ENCODE measurements at regions not wholly inside any gene's neighbourhood (a gene's known extent, or its start where the extent isn't known, plus 50 kb on each side); places are given as distances from the start of the nearest gene placed in this dataset.
"Not testable (repeated sequence)": the region's sequence is repeated elsewhere in the genome, so short reads cannot be mapped to it uniquely, and the experiment has no call there.

DNA sequence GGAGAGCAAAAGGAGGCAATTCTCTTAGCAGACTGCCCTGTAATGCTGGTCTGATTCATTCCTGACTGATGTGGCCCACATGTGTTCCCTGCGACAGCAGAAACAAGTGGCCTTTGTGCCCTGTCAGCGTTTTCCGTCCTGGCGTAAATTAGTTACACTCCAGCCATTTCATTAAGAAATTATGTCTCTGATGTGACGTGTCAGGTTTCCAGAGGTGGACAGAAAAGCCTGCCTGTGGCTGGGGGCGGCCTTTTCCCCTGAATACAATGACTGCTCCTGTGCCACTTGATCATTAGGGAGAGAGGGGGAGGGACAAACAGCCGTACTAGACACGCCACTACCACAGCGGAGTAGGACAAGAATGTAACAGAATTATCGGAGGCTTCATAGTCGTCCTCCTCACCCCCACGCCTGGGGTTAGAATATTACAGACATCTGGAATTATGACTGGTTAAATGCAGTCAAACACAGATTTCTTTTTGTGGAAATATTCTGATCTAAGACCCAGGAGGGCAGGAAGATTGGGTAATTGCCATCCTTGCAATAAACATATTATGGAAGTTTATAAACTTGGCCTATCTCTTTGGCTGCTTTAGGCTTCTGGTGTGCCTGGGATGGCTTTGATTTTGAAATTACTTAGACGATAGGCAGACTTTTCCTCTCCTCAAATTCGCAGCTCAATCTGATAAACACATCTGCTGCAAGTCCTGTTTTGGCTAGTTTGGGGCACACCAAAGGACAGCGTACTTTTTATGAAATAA lies 146.2 kb upstream of the BCOR start:
- H3K27me3 Mint-ChIP-seq = no peaks in the 10 kb centered on the region
- no peaks in the 10 kb centered on the region for H3K9me3 Mint-ChIP-seq
- no peaks in the 10 kb centered on the region for H3K36me3 Mint-ChIP-seq
- ATAC-seq = no peak
- no peak overlapping the region for H3K4me3 Mint-ChIP-seq
- no peaks in the 10 kb centered on the region for H3K4me1 Mint-ChIP-seq
- H3K27ac Mint-ChIP-seq = no peak overlapping the region

DNA sequence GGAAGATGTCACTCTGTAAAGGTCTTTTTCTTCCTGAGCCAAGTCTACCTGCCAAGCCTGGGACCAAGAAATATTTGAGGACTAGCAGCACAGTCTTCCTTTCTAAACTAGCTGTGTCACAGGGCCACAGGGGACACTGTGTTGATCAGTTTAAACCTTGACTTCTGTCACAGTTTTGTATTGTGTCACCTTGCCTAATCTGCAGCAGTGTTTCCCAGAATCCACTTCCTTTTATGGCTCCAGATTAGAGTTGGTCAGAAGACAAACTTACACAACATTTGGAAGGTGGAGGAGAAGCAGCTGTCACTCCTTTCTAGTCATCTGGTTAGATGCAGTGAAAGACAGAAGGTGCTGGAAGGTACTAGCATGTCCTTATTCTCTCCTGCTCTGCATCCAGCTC lies 143.1 kb upstream of the BCOR start:
- H3K27me3 Mint-ChIP-seq = no peaks in the 10 kb centered on the region
- H3K4me1 Mint-ChIP-seq = peaks cover 8% of the 10 kb centered on the region
- H3K36me3 Mint-ChIP-seq = no peaks in the 10 kb centered on the region
- H3K4me3 Mint-ChIP-seq = no peak overlapping the region
- no peak for ATAC-seq
- no peak overlapping the region for H3K27ac Mint-ChIP-seq
- H3K9me3 Mint-ChIP-seq = no peaks in the 10 kb centered on the region

DNA sequence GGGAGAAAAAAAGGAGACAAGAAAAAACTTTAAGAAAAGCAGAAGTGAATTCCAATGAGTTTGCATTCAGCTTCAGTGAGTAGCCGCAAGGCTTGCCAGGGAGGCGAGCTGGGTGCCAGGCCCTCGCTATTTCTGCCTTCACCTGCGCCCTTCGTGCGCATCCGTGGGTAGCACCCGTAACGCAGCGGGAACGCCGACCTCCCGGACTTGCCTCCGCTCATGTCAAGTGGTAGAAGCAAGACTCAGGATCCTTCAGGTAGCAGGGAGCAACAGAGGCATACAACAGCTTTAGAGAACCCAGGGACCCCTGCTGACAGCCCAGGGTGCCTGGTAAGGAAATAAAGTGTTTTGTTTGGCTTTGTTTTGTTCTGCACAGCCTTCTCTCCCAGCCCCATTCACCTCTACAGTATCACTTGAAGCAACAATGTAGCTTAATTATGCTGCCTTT lies 140.0 kb upstream of the BCOR start:
- H3K36me3 Mint-ChIP-seq = no peaks in the 10 kb centered on the region
- H3K4me1 Mint-ChIP-seq = peaks cover 8% of the 10 kb centered on the region
- no peaks in the 10 kb centered on the region for H3K27me3 Mint-ChIP-seq
- H3K27ac Mint-ChIP-seq = no peak overlapping the region
- no peak overlapping the region for H3K4me3 Mint-ChIP-seq
- no peak for ATAC-seq
- no peaks in the 10 kb centered on the region for H3K9me3 Mint-ChIP-seq

DNA sequence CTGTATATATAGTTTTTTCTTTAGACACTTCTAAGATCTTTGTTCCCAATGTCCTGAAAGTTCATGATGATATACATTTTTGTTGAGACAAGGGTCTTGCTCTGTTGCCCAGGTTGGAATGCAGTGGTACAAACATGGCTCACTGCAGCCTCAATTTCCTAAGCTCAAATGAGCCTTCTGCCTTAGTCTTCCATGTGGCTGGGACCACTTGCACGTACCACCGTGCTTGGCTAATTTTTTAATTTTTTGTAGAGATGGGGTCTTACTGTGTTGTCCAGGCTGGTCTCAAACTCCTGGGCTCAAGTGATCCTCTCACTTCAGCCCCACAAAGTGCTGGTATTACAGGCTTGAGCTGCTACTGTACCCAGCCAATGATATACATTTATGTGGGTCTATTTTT lies 132.9 kb upstream of the BCOR start:
- H3K36me3 Mint-ChIP-seq = no peaks in the 10 kb centered on the region
- no peaks in the 10 kb centered on the region for H3K9me3 Mint-ChIP-seq
- ATAC-seq = no peak
- no peak overlapping the region for H3K27ac Mint-ChIP-seq
- H3K4me1 Mint-ChIP-seq = no peaks in the 10 kb centered on the region
- H3K4me3 Mint-ChIP-seq = no peak overlapping the region
- H3K27me3 Mint-ChIP-seq = no peaks in the 10 kb centered on the region

DNA sequence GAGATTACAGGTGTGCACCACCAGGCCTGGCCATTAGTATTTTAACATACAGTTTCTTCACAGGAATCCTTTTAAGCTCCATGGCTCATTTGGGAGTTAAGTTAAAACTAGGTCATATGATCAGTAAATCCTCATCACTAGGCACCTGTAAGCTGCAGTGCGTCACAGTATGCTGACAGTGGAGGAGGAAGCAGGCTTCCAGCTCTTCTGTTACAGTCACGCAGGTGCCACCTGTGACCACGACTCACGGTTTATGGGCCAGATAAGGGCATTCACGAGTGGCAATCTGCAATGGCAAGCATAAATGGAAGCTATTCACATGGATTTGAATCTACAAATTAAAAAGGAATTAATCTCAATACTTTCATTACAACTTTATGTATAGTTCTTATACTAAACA lies 129.4 kb upstream of the BCOR start:
- H3K36me3 Mint-ChIP-seq = no peaks in the 10 kb centered on the region
- H3K9me3 Mint-ChIP-seq = peaks cover 5% of the 10 kb centered on the region
- ATAC-seq = no peak
- H3K4me1 Mint-ChIP-seq = no peaks in the 10 kb centered on the region
- H3K4me3 Mint-ChIP-seq = no peak overlapping the region
- no peaks in the 10 kb centered on the region for H3K27me3 Mint-ChIP-seq
- no peak overlapping the region for H3K27ac Mint-ChIP-seq

DNA sequence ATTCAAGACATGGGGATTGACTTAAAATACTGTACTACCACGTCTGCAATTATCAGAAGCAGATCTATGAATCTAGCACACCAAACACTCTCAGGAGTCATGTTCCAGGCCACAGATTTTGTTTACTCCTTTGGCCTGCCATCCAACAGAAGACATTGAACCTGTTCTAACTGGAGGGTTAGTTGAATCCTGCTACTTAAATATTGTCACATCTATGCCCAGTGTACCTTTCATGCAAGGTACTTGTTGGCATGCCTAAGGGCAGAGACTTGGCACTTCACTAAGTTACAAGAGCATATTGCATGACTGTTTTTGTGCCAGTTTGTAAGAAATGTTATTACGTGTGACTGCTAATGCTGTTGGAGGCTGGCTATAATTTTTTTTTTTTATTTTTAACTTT lies 126.9 kb upstream of the BCOR start:
- Mint-ChIP-seq H3K4me3 (no peak overlapping the region), H3K27me3 (no peaks in the 10 kb centered on the region), H3K27ac (no peak overlapping the region), H3K4me1 (no peaks in the 10 kb centered on the region), H3K9me3 (peaks cover 8% of the 10 kb centered on the region), H3K36me3 (no peaks in the 10 kb centered on the region)
- ATAC-seq = no peak

DNA sequence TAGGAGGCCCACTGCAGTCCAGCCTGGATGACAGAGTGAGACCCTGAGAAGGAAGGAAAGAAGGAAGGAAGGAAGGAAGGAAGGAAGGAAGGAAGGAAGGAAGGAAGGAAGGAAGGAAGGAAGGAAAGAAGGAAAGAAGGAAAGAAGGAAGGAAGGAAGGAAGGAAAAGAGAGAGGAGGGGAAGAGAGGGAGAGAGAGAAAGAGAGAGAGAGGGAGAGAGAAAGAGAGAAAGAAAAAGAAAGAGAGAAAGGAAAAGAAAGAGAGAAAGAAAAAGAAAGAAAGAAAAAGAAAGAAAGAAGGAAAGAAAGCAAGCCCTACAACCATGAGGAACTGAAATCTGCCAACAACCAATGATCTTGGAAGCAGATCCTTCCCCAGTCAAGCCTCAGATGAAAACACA lies 124.9 kb upstream of the BCOR start:
- not testable (repeated sequence) for H3K4me3 Mint-ChIP-seq, H3K27me3 Mint-ChIP-seq, H3K4me1 Mint-ChIP-seq, ATAC-seq, H3K36me3 Mint-ChIP-seq, H3K27ac Mint-ChIP-seq, H3K9me3 Mint-ChIP-seq

DNA sequence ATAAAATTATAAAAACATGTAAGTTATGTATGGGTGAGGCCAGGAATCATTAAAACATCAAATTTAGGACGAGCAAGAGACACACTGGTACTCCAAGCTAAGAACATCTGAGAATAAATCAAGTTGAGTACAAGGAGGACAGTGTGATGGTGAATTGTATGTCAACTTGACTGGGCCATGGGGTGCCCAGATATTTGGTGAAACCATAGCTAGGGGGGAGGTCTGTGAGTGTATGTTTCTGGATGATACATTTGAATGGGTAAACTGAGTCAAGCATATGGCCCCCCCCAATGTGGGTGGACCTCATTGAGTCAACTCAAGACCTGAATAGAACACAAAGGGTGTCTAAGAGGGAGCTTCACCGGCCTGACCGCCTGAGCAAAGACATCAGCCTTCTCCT lies 115.3 kb upstream of the BCOR start:
- Mint-ChIP-seq H3K4me3 (no peak overlapping the region), H3K36me3 (no peaks in the 10 kb centered on the region), H3K4me1 (peaks cover 6% of the 10 kb centered on the region), H3K9me3 (no peaks in the 10 kb centered on the region), H3K27me3 (no peaks in the 10 kb centered on the region), H3K27ac (no peak overlapping the region)
- ATAC-seq = no peak

DNA sequence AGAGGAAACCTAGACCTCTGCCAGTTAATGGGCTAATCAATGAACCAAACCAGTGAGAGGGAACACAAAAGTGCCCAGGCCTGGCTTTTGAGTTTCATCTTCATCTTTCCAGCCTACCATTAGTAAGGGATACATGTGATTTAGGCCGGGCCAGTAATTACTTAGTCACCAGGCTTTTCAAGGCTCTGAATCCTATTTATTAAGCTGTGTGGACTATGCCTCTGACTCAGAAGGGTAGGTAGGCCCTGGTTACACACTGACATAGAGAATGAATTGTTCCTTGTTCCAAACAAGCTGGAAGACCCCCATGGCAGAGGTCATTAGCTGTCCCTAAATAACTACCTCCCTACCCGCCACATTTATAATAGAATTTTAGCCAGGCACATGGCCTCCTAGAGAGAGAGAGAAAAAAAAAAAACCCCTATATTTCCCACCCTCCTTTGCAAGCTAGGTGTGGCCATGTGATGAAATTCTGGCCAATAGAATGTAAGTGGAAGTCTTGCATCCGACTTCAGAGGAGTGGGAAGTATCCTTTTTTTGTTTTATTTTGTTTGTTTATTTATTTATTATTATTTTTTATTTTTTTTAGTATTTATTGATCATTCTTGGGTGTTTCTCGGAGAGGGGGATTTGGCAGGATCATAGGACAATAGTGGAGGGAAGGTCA lies 112.3 kb upstream of the BCOR start:
- no peak for ATAC-seq
- no peaks in the 10 kb centered on the region for H3K36me3 Mint-ChIP-seq

DNA sequence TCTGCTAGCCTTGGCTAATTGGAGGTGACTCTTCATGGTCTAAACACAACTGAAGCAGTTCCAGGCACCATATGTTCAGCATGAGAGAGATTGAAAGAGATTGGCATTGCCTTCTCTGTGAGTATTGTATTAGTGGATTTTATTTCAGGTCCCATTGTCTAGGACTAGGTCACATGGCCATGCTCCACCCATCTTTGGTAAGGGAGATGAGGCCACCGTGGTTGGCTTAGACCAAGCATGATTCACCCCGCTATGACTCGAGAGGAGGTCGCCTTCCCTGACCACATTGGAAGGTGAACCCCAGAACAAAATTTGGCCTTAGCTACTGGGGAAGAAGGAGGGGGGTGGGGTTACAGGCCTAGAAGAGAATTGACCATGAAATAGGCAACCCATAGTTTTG lies 109.9 kb upstream of the BCOR start:
- H3K27me3 Mint-ChIP-seq = no peaks in the 10 kb centered on the region
- H3K36me3 Mint-ChIP-seq = no peaks in the 10 kb centered on the region
- H3K4me3 Mint-ChIP-seq = no peak overlapping the region
- no peak for ATAC-seq
- no peaks in the 10 kb centered on the region for H3K9me3 Mint-ChIP-seq
- H3K27ac Mint-ChIP-seq = no peak overlapping the region
- H3K4me1 Mint-ChIP-seq = peaks cover 12% of the 10 kb centered on the region

More for the DNA sequence above, 112.3 kb upstream of the BCOR start:
- Mint-ChIP-seq H3K4me1 (peaks cover 6% of the 10 kb centered on the region), H3K9me3 (no peaks in the 10 kb centered on the region), H3K27ac (no peak overlapping the region), H3K27me3 (no peaks in the 10 kb centered on the region), H3K4me3 (no peak overlapping the region)

DNA sequence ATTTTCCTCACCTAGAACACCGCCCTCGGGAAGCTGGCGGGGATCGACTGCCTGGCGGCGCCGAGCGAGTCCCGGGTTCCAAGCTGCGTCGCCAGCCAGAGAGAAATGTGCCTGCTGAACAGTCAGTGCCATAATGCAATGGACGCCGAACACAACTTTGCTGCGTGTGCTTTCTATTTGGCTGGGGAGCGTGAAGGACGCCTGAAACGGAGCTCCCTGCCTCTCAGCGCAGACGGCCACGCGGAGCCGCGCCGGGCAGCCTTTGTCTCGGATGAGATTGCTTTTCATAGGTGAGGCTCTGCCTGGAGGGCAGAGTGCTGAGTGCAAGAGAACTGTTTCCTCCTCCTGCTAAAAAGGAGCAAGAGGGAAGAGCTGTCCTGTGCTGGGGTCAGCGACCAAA lies 107.7 kb upstream of the BCOR start:
- H3K4me1 Mint-ChIP-seq = peaks cover 14% of the 10 kb centered on the region
- ATAC-seq = no peak
- H3K27me3 Mint-ChIP-seq = no peaks in the 10 kb centered on the region
- no peaks in the 10 kb centered on the region for H3K36me3 Mint-ChIP-seq
- no peak overlapping the region for H3K4me3 Mint-ChIP-seq
- H3K27ac Mint-ChIP-seq = no peak overlapping the region
- no peaks in the 10 kb centered on the region for H3K9me3 Mint-ChIP-seq

DNA sequence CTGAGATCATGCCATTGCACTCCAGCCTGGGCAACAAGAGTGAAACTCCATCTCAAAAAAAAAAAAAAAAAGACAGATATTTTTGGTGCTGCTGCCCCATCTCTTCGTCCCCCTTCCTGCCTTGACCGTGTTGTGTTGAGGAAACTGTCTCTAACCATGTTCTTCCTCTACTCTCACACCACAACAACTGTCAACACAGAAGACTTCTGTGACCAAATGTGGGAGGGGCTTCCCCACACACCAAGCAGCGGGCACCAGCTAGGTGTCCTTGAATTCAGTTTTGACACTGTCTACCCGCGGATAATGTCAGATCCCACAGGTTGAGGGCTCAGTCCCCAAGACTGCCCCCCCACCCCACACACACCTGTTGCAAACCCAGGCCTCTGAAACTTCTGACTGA lies 104.7 kb upstream of the BCOR start:
- no peak overlapping the region for H3K27ac Mint-ChIP-seq
- no peaks in the 10 kb centered on the region for H3K9me3 Mint-ChIP-seq
- no peaks in the 10 kb centered on the region for H3K36me3 Mint-ChIP-seq
- no peak for ATAC-seq
- no peaks in the 10 kb centered on the region for H3K27me3 Mint-ChIP-seq
- peaks cover 8% of the 10 kb centered on the region for H3K4me1 Mint-ChIP-seq
- H3K4me3 Mint-ChIP-seq = no peak overlapping the region

DNA sequence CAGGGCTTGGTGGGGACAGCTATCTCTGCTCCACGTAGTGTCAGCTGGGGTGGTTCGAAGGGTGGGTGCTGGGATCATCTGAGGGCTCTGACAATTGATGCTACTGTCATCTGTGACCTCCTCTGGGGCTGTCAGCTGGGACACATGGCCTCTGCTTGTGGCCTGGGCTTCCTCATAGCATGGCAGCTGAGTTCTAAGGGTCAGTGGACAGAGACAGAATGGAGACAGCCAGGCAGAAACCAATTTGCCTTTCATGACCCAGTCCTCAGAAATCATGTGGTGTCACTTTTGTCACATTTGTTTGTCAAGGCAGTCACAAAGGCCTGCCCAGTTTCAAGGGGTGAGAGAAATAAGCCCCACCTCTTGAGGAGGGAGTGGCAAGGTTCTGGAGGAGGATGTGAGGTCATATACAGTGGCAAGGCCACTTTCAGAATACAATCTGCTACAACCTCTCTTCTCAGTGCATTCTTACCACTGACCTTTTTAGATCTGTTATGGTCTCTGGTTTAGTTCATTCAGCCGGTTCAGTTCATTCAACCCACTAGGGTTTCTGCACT lies 103.6 kb upstream of the BCOR start:
- peaks cover 8% of the 10 kb centered on the region for H3K4me1 Mint-ChIP-seq
- H3K9me3 Mint-ChIP-seq = no peaks in the 10 kb centered on the region
- no peak overlapping the region for H3K4me3 Mint-ChIP-seq
- peak; percentile 83 for ATAC-seq
- H3K36me3 Mint-ChIP-seq = no peaks in the 10 kb centered on the region
- H3K27ac Mint-ChIP-seq = peak overlapping the region; percentile 48
- H3K27me3 Mint-ChIP-seq = no peaks in the 10 kb centered on the region

DNA sequence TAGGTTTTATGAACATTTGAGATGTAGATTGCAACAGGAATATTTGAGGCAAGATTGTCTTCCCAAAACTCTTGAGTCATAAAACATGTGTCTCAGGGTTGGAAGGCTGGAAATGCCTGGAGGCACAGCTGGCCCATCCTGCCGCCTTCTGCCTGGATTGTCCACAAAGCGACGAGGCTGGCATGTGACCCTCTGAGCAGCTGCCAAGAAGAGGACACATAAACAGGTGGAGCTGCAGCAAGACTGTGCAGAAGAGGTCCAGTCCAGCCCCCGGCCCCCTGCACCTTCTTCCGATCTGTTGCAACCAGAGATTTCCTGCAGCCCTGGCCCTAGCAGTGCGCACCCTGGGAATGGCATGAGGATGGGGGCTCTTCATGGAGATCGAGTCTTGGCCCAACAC lies 101.9 kb upstream of the BCOR start:
- Mint-ChIP-seq H3K4me1 (peaks cover 8% of the 10 kb centered on the region), H3K27ac (no peak overlapping the region), H3K4me3 (no peak overlapping the region), H3K36me3 (no peaks in the 10 kb centered on the region), H3K27me3 (no peaks in the 10 kb centered on the region), H3K9me3 (no peaks in the 10 kb centered on the region)
- ATAC-seq = no peak

DNA sequence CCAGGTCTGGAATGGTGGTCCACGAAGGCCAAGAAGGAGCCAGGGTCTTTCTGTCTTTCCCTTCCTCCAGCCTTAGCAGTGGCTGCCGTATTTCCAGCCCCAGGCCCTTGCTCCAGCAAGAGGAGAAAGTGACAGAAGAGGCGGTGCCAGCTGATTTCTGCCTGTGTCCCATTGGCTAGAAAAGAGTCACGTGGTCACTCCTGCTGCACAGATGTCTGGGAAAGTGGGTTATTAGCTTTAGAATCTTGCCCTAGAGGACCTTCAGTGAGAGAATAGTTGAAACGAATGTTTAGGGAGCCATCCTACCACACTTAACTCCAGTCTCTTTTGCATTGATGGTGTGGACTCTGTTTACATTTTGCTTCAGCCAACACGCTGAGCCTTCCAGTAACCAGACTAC lies 99.3 kb upstream of the BCOR start:
- Mint-ChIP-seq H3K4me1 (no peaks in the 10 kb centered on the region), H3K36me3 (no peaks in the 10 kb centered on the region), H3K27ac (no peak overlapping the region), H3K9me3 (no peaks in the 10 kb centered on the region), H3K27me3 (no peaks in the 10 kb centered on the region), H3K4me3 (no peak overlapping the region)
- no peak for ATAC-seq

DNA sequence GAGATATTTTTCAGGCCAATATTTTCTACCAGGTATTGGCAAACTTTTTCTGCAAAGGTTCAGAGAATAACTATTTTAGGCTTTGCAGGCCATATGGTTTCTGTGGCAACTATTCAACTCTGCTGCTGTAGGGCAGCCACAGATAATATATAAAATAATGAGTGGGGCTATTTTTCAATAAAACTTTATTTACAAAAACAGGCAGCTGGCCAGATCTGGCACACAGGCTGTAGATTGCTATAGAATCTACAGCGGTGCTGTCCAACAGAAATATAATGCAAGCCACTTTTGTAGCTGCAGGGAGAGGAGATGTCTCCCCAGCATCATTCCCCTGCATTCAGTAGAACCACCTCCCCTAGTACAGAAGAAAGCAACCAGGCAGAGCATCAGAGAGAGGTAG lies 97.6 kb upstream of the BCOR start:
- Mint-ChIP-seq H3K27me3 (no peaks in the 10 kb centered on the region), H3K27ac (no peak overlapping the region)

More for the DNA sequence above, 97.6 kb upstream of the BCOR start:
- no peaks in the 10 kb centered on the region for H3K36me3 Mint-ChIP-seq
- H3K4me3 Mint-ChIP-seq = no peak overlapping the region
- no peaks in the 10 kb centered on the region for H3K4me1 Mint-ChIP-seq
- no peaks in the 10 kb centered on the region for H3K9me3 Mint-ChIP-seq
- ATAC-seq = no peak

Data from stimulated activated memory B cell treated with anti-CD40 and anti-IgM and Interleukin-4, amounts not matched to agents 10 μg/mL and 1 μg/mL and 100 μg/mL, for 72 hours (primary cell).